ENCODE measurements at regions not wholly inside any gene's neighbourhood (a gene's known extent, or its start where the extent isn't known, plus 50 kb on each side); places are given as distances from the start of the nearest gene placed in this dataset.

- no peak for TF ChIP-seq HCFC1 (IDR thresholded peaks at IDR 0.05; ENCODE audit: low read length)
- no peak for TF ChIP-seq KLF5 (IDR thresholded peaks at IDR 0.05; ENCODE audit: partially characterized antibody)
- TF ChIP-seq SUPT20H (IDR thresholded peaks at IDR 0.05; ENCODE audit: borderline replicate concordance, control insufficient read depth, low read depth, low read length) = no peak
- no peak for TF ChIP-seq GATAD2B (conservative IDR thresholded peaks at IDR 0.05; ENCODE audit: low read depth)
- TF ChIP-seq HDAC2 (IDR thresholded peaks at IDR 0.05) = no peak
- TF ChIP-seq SMARCA5 (IDR thresholded peaks at IDR 0.05) = no peak
- no peak for TF ChIP-seq NR2F1 (conservative IDR thresholded peaks at IDR 0.05)
- no peak for TF ChIP-seq NR2C2 (IDR thresholded peaks at IDR 0.05; ENCODE audit: borderline replicate concordance, control insufficient read depth, insufficient read length, low read depth)
Observed at GRCh38 chr3:190182418-190183043, 61.8 kb upstream of the P3H2 start (continued).

- H3K4me2 ChIP-seq (ENCODE audit: control insufficient read depth, insufficient read depth) = no peak overlapping the region
- RAD21 ChIA-PET (ENCODE audit: unreplicated experiment) = interaction anchor here (1.2 kb wide), 1 partner anchor 14 kb away, joined by 3 read pairs; no protein-coding TSS in a partner anchor
- in situ Hi-C loops (cut with MboI) = no loop called here
- H3K79me2 ChIP-seq (ENCODE audit: control insufficient read depth, insufficient read depth, low read length) = no peaks in the 10 kb centered on the region
- no peak overlapping the region for H3K9ac ChIP-seq (ENCODE audit: control insufficient read depth, insufficient read depth, low read length)
- TF ChIP-seq MLLT1 (IDR thresholded peaks at IDR 0.05) = no peak
- TF ChIP-seq JUNB (IDR thresholded peaks at IDR 0.05) = peak; percentile 57; the same call in 1 of the 2 replicates
- TF ChIP-seq SPI1 (IDR thresholded peaks at IDR 0.05; ENCODE audit: borderline replicate concordance, insufficient read depth, low read depth, low read length) = no peak
- peak; percentile 43; the same call in 1 of the 2 replicates for TF ChIP-seq NFIC (IDR thresholded peaks at IDR 0.05; ENCODE audit: low read depth, low read length)
- TF ChIP-seq WRNIP1 (IDR thresholded peaks at IDR 0.05; ENCODE audit: borderline replicate concordance, low read depth, low read length) = no peak
- peak; percentile 62; the same call in 1 of the 2 replicates for TF ChIP-seq RUNX3 (IDR thresholded peaks at IDR 0.05; ENCODE audit: low read length)
- no peak for TF ChIP-seq ATF2 (IDR thresholded peaks at IDR 0.05; ENCODE audit: low read length)
- peak; percentile 51; the same call in 1 of the 2 replicates for TF ChIP-seq FOXM1 (IDR thresholded peaks at IDR 0.05; ENCODE audit: low read depth, low read length)
- POLR2A ChIA-PET = interaction anchor here (1.2 kb wide), 1 partner anchor 14 kb away, joined by 7 read pairs; no protein-coding TSS in a partner anchor
- H2AFZ ChIP-seq (ENCODE audit: control insufficient read depth, low read depth, low read length) = no peak overlapping the region
- H3K9me3 ChIP-seq (replicated peaks; ENCODE audit: control insufficient read depth, insufficient read depth, low read length) = no peaks in the 10 kb centered on the region
- H3K27ac ChIP-seq (ENCODE audit: control insufficient read depth, insufficient read depth) = no peak overlapping the region
- DNase-seq (ENCODE audit: low read depth, low spot score) = no peak
- SMC1A ChIA-PET (ENCODE audit: uncharacterized antibody, unreplicated experiment) = interaction anchor here (0.9 to 1.3 kb wide), 5 partner anchors 14 to 139 kb away, joined by 4 read pairs; no protein-coding TSS in a partner anchor
- no peaks in the 10 kb centered on the region for H3K4me1 ChIP-seq (ENCODE audit: control insufficient read depth, insufficient read depth, low read length)
- no peak overlapping the region for H3K4me3 ChIP-seq
- no peaks in the 10 kb centered on the region for H3K36me3 ChIP-seq (ENCODE audit: control insufficient read depth in 2 of 2, insufficient read depth in 2 of 2, low read length in 1 of 2)
- FAIRE-seq = no peak
- H3K27me3 ChIP-seq (replicated peaks in 1 of 2; ENCODE audit: control insufficient read depth in 2 of 2, insufficient read depth in 2 of 2, low read length in 1 of 2) = no peaks in the 10 kb centered on the region
- CTCF ChIA-PET = interaction anchor here (0.9 kb wide), 1 partner anchor 11 kb away, joined by 3 read pairs; no protein-coding TSS in a partner anchor
- peak; percentile 78 for ATAC-seq
- no TSS peak for BruUV-seq (replicated peaks)
- H4K20me1 ChIP-seq (ENCODE audit: control insufficient read depth, insufficient read depth) = no peaks in the 10 kb centered on the region
- WGBS (ENCODE audit: insufficient coverage, insufficient replicate concordance, low lambda C conversion rate, missing lambda C conversion rate) = 6% methylated on average over 1 of the region's 1 CpG
- intact Hi-C loops (cut with micrococcal nuclease; ENCODE audit: unreplicated experiment) = no loop called here
Observed at GRCh38 chr3:190180268-190180667, 59.6 kb upstream of the P3H2 start.

Measured in GM12878 (cell line).